Immature natural killer cell (primary cell): ENCODE measurements at regions not wholly inside any gene's neighbourhood (a gene's known extent, or its start where the extent isn't known, plus 50 kb on each side); places are given as distances from the start of the nearest gene placed in this dataset.
"Not testable (repeated sequence)": the region's sequence is repeated elsewhere in the genome, so short reads cannot be mapped to it uniquely, and the experiment has no call there.

Source experiments
- DNase-seq, 3 donors: peaks; one replicate each; pipeline ENCODE4 v3.0.0; 2022; ENCODE audit warnings: mixed read lengths in 1 of 3
- H3K27ac Mint-ChIP-seq, 6 donors: one replicate each; pipeline ENCODE4 v1.8.0; 2020; ENCODE audit warnings: mixed read lengths in 6 of 6, mild to moderate bottlenecking in 5 of 6, inconsistent platforms in 4 of 6, moderate library complexity in 3 of 6
- H3K27me3 Mint-ChIP-seq, 3 donors: one replicate each; pipeline ENCODE4 v1.8.0; 2020 to 2021; ENCODE audit warnings: low read depth in 3 of 3, mild to moderate bottlenecking in 3 of 3, mixed read lengths in 3 of 3, moderate library complexity in 3 of 3, inconsistent platforms in 1 of 3
- H3K36me3 Mint-ChIP-seq, 3 donors: one replicate each; pipeline ENCODE4 v1.8.0; 2020; ENCODE audit warnings: mixed read lengths in 3 of 3, inconsistent platforms in 2 of 3, mild to moderate bottlenecking in 2 of 3
- H3K4me1 Mint-ChIP-seq, 2 donors: one replicate each; pipeline ENCODE4 v1.8.0; 2020; ENCODE audit warnings: inconsistent platforms in 2 of 2, mild to moderate bottlenecking in 2 of 2, mixed read lengths in 2 of 2, moderate library complexity in 1 of 2
- H3K4me3 Mint-ChIP-seq, 5 donors: one replicate each; pipeline ENCODE4 v1.8.0; 2020; ENCODE audit warnings: mild to moderate bottlenecking in 5 of 5, mixed read lengths in 5 of 5, inconsistent platforms in 3 of 5, moderate library complexity in 3 of 5
- H3K9me3 Mint-ChIP-seq, 6 donors: one replicate each; pipeline ENCODE4 v1.8.0; 2020; ENCODE audit warnings: mild to moderate bottlenecking in 6 of 6, mixed read lengths in 6 of 6, inconsistent platforms in 4 of 6, moderate library complexity in 3 of 6

DNA sequence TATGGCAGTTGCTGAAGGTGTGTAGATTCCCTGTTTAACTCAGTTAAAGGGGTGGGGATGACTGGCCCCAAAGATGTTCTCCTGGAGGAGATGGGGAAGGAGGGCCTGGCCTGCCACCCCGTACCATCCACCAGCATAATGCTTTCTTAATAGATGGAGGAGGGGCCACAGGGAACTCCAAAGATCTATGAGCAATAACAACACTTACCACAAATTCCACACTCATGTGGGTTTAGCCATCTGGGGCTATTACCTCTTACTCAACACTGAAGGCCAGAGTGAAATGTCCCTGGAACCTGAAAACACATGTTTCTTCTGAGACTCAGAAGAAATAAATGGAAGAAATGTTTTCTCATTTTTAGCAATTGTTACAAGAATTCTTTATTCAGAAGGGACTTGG lies 259.0 kb downstream of the CXCL12 start:
- H3K9me3 Mint-ChIP-seq, result peaks cover 0 to 4% (median 0%) of the 10 kb centered on the region in 6 donors
- no peak overlapping the region for H3K27ac Mint-ChIP-seq
- no peak for DNase-seq
- no peaks in the 10 kb centered on the region for H3K36me3 Mint-ChIP-seq
- H3K4me1 Mint-ChIP-seq, result no peaks in the 10 kb centered on the region
- peaks cover 0 to 8% (median 0%) of the 10 kb centered on the region in 3 donors for H3K27me3 Mint-ChIP-seq
- H3K4me3 Mint-ChIP-seq, result no peak overlapping the region

DNA sequence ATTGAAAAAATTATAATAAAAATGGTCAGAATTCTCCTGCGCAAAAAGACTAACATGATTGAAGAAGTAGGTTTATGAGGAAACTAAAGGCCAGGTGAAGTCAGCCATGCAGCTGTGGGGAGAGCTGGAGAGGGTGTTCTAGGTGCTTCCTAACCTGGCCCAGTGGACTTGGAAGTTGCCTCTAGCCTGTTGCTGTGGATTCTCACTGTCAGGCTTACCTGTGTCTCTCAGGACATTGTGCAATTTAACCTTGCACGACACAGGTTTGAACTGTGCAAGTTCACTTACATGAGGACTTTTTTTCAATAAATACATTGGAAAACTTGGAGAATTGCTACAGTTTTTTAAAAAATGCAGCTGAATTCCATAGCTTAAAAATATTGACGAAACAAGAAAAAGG lies 266.4 kb downstream of the CXCL12 start:
- peaks cover 3 to 11% (median 5%) of the 10 kb centered on the region in 3 donors for H3K27me3 Mint-ChIP-seq
- H3K4me1 Mint-ChIP-seq, result no peaks in the 10 kb centered on the region
- H3K27ac Mint-ChIP-seq, result no peak overlapping the region
- peaks cover 0 to 3% (median 0%) of the 10 kb centered on the region in 6 donors for H3K9me3 Mint-ChIP-seq
- no peaks in the 10 kb centered on the region for H3K36me3 Mint-ChIP-seq
- DNase-seq, result no peak
- no peak overlapping the region for H3K4me3 Mint-ChIP-seq

DNA sequence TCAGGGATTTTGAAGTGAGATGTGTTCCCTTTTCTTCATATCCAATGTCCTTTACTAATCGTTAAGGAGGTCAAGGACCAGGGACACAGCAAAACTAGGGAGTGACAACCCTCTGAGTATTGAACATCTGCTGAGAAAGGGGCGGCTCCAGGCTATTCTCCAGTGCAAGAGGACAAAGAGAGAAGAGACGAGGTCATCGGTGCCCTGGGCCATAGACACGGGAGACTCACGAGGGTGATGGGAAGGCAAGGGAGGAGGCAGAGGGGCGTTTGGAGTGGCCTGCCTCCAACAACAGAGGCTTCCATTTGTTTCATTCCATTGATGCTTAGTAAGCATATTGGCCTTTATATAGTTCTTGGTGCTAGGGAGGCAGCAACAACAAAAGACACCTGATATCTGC lies 268.4 kb downstream of the CXCL12 start:
- Mint-ChIP-seq H3K27ac (no peak overlapping the region), H3K4me1 (no peaks in the 10 kb centered on the region), H3K9me3 (peaks cover 0 to 3% (median 0%) of the 10 kb centered on the region in 6 donors), H3K4me3 (no peak overlapping the region), H3K27me3 (peaks cover 3 to 17% (median 3%) of the 10 kb centered on the region in 3 donors), H3K36me3 (no peaks in the 10 kb centered on the region)
- no peak for DNase-seq

DNA sequence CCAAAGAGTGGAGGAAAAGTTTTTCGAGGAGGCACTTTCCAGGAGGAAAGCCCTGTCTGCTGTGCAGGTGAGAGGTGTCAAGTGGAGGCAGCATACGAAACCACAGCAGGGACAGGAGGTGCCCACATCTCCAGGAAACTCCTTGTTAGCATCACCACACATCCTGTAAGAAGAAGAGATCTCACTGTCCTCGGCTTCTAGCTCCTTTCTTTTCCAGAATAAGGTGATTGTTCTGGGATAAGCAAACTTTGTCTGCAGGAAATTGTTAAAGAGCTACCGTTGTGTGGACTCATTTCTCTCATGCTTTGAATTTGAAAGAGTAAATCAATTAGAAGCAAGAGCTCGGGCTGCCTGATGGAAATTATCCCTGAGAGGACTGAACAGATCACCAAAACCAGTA lies 269.4 kb downstream of the CXCL12 start:
- no peak overlapping the region for H3K4me3 Mint-ChIP-seq
- DNase-seq, result no peak
- peaks cover 3 to 17% (median 5%) of the 10 kb centered on the region in 3 donors for H3K27me3 Mint-ChIP-seq
- no peaks in the 10 kb centered on the region for H3K4me1 Mint-ChIP-seq
- no peak overlapping the region for H3K27ac Mint-ChIP-seq
- peaks cover 0 to 3% (median 0%) of the 10 kb centered on the region in 6 donors for H3K9me3 Mint-ChIP-seq
- H3K36me3 Mint-ChIP-seq, result no peaks in the 10 kb centered on the region

DNA sequence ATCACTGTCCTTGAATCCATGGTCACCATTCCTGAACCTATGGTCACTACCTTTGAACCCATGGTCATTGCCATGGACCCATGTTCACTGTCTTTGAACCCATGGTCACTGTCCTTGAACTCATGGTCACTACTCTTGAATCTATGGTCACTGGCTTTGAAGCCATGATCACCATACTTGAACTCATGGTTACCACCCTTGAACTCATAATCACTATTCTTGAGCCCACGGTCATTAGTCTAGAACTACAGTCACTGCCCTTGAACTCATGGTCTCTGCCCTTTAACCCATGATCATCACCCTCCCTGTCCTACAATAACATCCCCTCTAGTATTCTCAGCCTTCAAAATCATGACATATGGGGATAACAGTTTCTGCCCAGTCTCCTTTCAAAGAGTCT lies 270.5 kb downstream of the CXCL12 start:
- peaks cover 0 to 3% (median 0%) of the 10 kb centered on the region in 6 donors for H3K9me3 Mint-ChIP-seq
- peaks cover 3 to 17% (median 5%) of the 10 kb centered on the region in 3 donors for H3K27me3 Mint-ChIP-seq
- H3K36me3 Mint-ChIP-seq, result no peaks in the 10 kb centered on the region
- no peak overlapping the region for H3K27ac Mint-ChIP-seq
- no peak overlapping the region for H3K4me3 Mint-ChIP-seq
- DNase-seq, result no peak
- H3K4me1 Mint-ChIP-seq, result no peaks in the 10 kb centered on the region

DNA sequence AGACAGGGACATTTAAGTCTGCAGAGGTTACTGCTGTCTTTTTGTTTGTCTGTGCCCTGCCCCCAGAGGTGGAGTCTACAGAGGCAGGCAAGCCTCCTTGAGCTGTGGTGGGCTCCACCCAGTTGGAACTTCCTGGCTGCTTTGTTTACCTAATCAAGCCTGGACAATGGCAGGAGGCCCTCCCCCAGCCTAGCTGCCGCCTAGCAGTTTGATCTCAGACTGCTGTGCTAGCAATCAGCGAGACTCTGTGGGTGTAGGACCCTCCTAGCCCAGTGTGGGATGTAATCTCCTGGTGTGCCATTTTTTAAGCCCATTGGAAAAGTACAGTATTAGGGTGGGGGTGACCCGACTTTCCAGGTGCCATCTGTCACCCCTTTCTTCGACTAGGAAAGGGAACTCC lies 272.6 kb downstream of the CXCL12 start:
- H3K36me3 Mint-ChIP-seq, DNase-seq, H3K9me3 Mint-ChIP-seq, H3K27ac Mint-ChIP-seq, H3K4me1 Mint-ChIP-seq, H3K4me3 Mint-ChIP-seq: not testable (repeated sequence)
- H3K27me3 Mint-ChIP-seq, result peaks cover 1 to 17% (median 6%) of the 10 kb centered on the region in 3 donors

DNA sequence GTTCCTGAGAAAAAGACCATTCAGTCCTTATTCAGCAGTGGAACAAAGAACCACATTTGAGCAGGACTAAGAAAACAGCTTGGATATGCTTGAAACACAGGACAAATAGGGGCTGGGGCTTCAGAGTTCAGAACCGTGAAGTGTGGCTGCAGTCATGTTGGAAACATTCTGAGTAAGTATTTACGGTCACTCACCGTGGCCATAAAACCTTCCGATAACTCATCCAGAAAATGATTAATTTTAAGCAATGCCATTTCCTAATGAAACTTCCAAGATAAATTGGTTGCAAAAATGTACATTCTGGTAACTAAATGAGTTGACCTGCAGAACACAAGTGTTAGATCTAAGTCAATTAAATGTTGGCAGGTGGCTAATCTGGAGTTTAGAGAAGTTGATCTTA lies 279.2 kb downstream of the CXCL12 start:
- Mint-ChIP-seq H3K9me3 (peaks cover 0 to 2% (median 0%) of the 10 kb centered on the region in 6 donors), H3K4me3 (no peak overlapping the region), H3K27me3 (peaks cover 0 to 3% (median 2%) of the 10 kb centered on the region in 3 donors), H3K4me1 (no peaks in the 10 kb centered on the region), H3K36me3 (no peaks in the 10 kb centered on the region), H3K27ac (no peak overlapping the region)
- DNase-seq, result no peak

DNA sequence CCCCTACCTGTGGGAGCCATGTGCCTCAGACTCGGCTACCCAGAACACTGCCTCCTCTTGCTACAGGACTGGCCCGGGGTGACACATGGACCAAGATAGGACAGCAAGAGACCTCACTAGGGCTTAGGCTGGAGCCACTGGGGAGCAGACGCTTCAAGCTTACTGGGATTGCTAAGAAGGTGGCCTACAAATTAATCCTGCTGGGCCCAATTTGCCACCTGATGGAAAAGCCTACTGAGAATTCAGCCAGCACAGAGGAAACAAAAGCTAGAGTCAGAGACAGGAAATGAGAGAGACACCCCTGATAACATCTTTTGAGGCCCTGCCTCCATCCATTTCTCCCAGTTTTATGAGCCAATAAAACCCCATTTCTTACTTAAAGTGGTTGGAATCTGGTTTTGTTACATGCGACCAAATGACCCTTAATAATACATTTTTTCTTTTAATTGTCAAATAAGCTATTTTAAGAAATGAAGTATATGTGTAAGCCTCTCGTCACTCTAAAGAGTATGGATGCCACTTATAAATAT lies 282.1 kb downstream of the CXCL12 start:
- no peak overlapping the region for H3K4me3 Mint-ChIP-seq
- no peaks in the 10 kb centered on the region for H3K9me3 Mint-ChIP-seq
- H3K36me3 Mint-ChIP-seq, result no peaks in the 10 kb centered on the region
- H3K27ac Mint-ChIP-seq, result no peak overlapping the region
- no peak for DNase-seq
- peaks cover 0 to 2% (median 0%) of the 10 kb centered on the region in 3 donors for H3K27me3 Mint-ChIP-seq
- no peaks in the 10 kb centered on the region for H3K4me1 Mint-ChIP-seq

DNA sequence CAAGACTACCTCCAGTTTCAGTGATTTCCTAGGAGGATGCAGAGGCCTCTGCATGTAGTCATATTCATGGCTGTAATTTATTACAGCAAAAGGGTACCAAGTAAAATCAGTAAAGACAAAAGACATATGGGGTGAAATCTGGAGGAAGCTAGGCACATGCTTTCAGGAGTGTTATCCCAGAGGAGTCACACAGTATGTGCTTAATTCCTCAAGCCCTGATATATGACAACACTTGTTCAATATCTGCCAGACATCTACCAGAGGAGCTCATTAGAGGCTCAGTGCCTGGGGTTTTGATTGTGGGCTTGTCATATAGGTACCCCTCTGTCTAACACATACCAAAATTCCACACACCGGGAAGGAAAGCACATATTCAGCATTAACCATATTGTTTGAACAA lies 283.8 kb downstream of the CXCL12 start:
- Mint-ChIP-seq H3K36me3 (no peaks in the 10 kb centered on the region), H3K9me3 (no peaks in the 10 kb centered on the region), H3K27me3 (peaks cover 0 to 2% (median 0%) of the 10 kb centered on the region in 3 donors), H3K27ac (no peak overlapping the region), H3K4me1 (no peaks in the 10 kb centered on the region), H3K4me3 (no peak overlapping the region)
- no peak for DNase-seq

DNA sequence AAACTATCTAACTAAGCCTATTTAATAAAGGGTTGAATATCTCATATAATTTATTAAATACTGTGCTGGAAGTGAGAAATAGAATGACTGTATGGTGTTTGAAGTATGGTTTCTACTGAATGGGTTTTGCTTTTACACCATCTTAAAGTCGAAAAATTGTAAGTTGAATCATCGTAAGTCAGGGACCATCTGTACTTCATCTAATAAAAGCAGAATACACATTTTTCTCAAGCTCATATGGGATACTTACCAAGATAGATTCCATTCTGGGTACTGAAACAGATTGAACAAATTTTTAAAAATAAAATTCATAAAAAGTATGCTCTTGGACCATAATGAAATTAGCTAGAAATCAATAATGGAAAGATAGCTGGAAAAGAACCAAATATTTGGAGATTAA lies 285.4 kb downstream of the CXCL12 start:
- DNase-seq, result no peak
- Mint-ChIP-seq H3K4me1 (no peaks in the 10 kb centered on the region), H3K4me3 (no peak overlapping the region), H3K9me3 (peaks cover 0 to 11% (median 2%) of the 10 kb centered on the region in 6 donors), H3K36me3 (no peaks in the 10 kb centered on the region), H3K27me3 (peaks cover 0 to 4% (median 2%) of the 10 kb centered on the region in 3 donors), H3K27ac (no peak overlapping the region)

DNA sequence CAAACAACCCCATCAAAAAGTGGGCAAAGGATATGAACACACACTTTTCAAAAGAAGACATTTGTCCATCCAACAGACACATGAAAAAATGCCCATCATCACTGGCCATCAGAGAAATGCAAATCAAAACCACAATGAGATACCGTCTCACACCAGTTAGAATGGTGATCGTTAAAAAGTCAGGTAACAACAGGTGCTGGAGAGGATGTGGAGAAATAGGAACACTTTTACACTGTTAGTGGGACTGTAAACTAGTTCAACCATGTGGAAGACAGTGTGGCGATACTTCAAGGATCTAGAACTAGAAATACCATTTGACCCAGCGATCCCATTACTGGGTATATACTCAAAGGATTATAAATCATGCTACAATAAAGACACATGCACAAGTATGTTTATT lies 288.7 kb downstream of the CXCL12 start:
- H3K4me3 Mint-ChIP-seq, H3K36me3 Mint-ChIP-seq, DNase-seq, H3K27ac Mint-ChIP-seq, H3K4me1 Mint-ChIP-seq, H3K27me3 Mint-ChIP-seq: not testable (repeated sequence)
- H3K9me3 Mint-ChIP-seq, result peaks cover 0 to 14% (median 7%) of the 10 kb centered on the region in 6 donors

DNA sequence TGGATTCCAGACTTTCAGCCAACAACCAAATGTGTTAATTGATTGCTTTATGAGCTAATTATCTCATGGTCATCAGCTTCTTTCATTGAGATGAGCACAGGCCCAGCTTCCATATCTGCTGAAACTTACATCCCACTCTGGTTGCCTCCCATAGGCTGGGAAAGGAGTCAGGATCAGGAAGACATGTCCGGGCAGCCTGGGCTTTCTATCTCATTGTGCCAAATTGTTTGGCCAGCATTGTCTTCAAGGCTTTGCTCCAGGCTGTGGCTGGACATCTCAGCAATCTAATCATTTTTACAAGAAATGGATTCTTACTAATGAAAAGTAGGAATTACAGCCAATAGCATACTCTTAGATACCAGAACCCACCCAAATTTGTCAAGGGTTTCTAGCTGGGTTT lies 295.2 kb downstream of the CXCL12 start:
- H3K4me1 Mint-ChIP-seq, result no peaks in the 10 kb centered on the region
- H3K27me3 Mint-ChIP-seq, result peaks cover 0 to 8% (median 5%) of the 10 kb centered on the region in 3 donors
- H3K9me3 Mint-ChIP-seq, result peaks cover 0 to 12% (median 6%) of the 10 kb centered on the region in 6 donors
- DNase-seq, result no peak
- no peak overlapping the region for H3K27ac Mint-ChIP-seq
- H3K4me3 Mint-ChIP-seq, result no peak overlapping the region
- H3K36me3 Mint-ChIP-seq, result no peaks in the 10 kb centered on the region

DNA sequence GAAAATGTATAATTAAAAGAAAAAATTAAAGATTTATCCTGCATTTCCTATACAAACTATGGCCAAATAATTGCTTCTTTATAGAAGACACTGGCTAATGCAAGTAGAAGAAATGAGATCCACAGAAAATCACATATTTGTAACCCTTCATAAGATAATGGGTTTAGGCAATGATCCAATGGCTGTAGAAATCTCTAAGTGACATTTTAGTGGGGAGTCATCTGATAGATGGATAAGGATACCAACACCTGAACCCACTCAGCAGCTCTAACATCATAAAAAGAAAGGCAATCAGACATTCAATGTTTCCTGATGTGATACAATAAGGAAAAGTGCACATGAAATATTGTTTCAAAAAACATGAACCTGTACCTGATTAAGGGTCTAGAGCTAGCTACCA lies 297.5 kb downstream of the CXCL12 start:
- DNase-seq, result no peak
- Mint-ChIP-seq H3K4me3 (no peak overlapping the region), H3K9me3 (peaks cover 0 to 6% (median 3%) of the 10 kb centered on the region in 6 donors), H3K27me3 (peaks cover 0 to 8% (median 1%) of the 10 kb centered on the region in 3 donors), H3K27ac (no peak overlapping the region), H3K4me1 (no peaks in the 10 kb centered on the region), H3K36me3 (no peaks in the 10 kb centered on the region)

DNA sequence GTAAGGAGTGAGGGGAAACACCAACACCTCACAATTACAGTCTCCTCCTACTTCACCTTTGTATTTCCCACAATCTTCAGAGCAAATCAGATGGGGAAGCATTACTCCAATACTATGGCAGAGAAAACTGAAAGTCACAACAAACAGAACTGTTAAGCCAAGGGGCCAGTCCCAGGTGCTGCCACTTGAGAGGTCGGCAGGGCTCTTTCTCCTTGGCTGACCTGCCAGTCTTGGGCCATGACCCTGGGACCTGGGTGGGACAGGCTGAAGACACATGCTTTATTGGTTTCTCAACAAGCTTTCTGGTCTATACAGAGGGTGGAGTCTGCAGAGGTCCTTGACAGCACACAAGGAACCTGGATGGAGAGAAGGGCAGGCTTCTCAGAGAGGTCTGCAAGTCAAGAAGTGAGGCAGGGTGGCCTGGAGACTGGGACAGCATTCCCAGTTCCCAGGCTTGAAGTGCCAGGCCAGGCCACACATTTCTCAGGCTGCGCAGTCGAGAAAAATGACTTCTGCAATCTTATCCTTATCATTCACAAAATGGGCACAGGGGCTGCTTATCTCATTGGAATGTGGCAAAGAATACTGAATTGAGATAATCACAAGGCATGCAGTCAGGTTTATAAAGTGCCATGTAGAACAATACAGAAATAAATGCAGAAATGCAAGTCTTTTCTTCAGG lies 301.0 kb downstream of the CXCL12 start:
- no peak overlapping the region for H3K4me3 Mint-ChIP-seq
- no peak overlapping the region for H3K27ac Mint-ChIP-seq
- H3K27me3 Mint-ChIP-seq, result peaks cover 0 to 8% (median 2%) of the 10 kb centered on the region in 3 donors
- peaks cover 0 to 2% (median 0%) of the 10 kb centered on the region in 6 donors for H3K9me3 Mint-ChIP-seq
- H3K36me3 Mint-ChIP-seq, result no peaks in the 10 kb centered on the region
- no peak for DNase-seq
- no peaks in the 10 kb centered on the region for H3K4me1 Mint-ChIP-seq

DNA sequence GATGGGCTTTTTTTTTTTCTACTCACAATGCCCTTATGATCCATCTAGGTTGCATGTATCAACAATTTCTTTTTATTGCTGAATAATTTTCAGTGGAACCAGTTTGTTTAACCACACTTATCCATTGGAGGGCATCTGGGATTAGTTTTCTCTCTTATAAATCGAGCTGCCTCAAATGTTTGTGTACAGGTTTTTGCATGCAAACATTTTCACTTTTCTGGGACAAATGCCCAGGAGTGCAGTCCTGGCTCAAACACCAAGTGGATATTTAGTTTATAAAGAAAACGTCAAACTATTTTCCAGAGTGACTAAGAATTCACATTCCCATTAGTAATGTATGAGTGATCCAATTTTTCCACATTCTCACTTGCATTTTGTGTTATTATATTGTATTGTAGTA lies 313.4 kb downstream of the CXCL12 start:
- Mint-ChIP-seq H3K4me1 (no peaks in the 10 kb centered on the region), H3K4me3 (no peak overlapping the region), H3K27me3 (peaks cover 0 to 4% (median 2%) of the 10 kb centered on the region in 3 donors), H3K9me3 (peaks cover 0 to 2% (median 0%) of the 10 kb centered on the region in 6 donors), H3K27ac (no peak overlapping the region), H3K36me3 (no peaks in the 10 kb centered on the region)
- DNase-seq, result no peak
